Ovary (tissue), 7 donors: ENCODE measurements at regions not wholly inside any gene's neighbourhood (a gene's known extent, or its start where the extent isn't known, plus 50 kb on each side); places are given as distances from the start of the nearest gene placed in this dataset.
"Not testable (repeated sequence)": the region's sequence is repeated elsewhere in the genome, so short reads cannot be mapped to it uniquely, and the experiment has no call there.

Source experiments
- DNase-seq, 5 donors: peaks; one replicate each; pipeline ENCODE4 v3.0.0-alpha.2; 2019 to 2020
- H3K27ac ChIP-seq, 2 donors: fragments of 200-600 bp; one replicate each; pipeline versions ENCODE4 v1.5.1 to v1.8.0; 2019 to 2022
- H3K27me3 ChIP-seq: fragments of 200-600 bp; one replicate; pipeline ENCODE4 v1.8.0; 2022
- H3K36me3 ChIP-seq: fragments of 200-600 bp; sonication (generic); one replicate; pipeline ENCODE4 v1.5.1; 2019
- H3K4me1 ChIP-seq: one replicate; pipeline ENCODE4 v1.8.1; 2013; ENCODE audit warnings: mild to moderate bottlenecking, moderate library complexity; ENCODE audit not compliant: insufficient read depth
- H3K4me3 ChIP-seq: fragments of 200-600 bp; sonication (generic); one replicate; pipeline ENCODE4 v1.5.1; 2017
- H3K9me3 ChIP-seq, 2 donors: fragments of 200-600 bp in 1 of 2; sonication (generic) in 1 of 2; one replicate each; pipeline versions ENCODE4 v1.5.1 to v1.8.1; 2013 to 2019; ENCODE audit warnings: mild to moderate bottlenecking in 1 of 2, moderate library complexity in 1 of 2
- EP300 ChIP-seq: sonication (generic); formaldehyde crosslinking; IDR thresholded peaks from one replicate; pipeline ENCODE4 v1.6.1; 2017; ENCODE audit warnings: antibody characterized with exemption
- POLR2A ChIP-seq: fragments of 450-650 bp; IDR thresholded peaks from one replicate; pipeline ENCODE4 v1.6.1; 2017; ENCODE audit warnings: antibody characterized with exemption, mild to moderate bottlenecking, moderate library complexity
- WGBS, 3 donors: extraction: QIAGEN DNeasy Blood & Tissue Kit in 1 of 3; methylation state at CpG; one replicate each; pipeline versions ENCODE4 v1.1.5 to v1.1.7; 2013 to 2017; 5-methylcytosine and 5-hydroxymethylcytosine counted together
- intact Hi-C, 4 donors: fragments of 100-400 bp; cut with DNase I; formaldehyde crosslinking; loops; one replicate each; pipeline versions ENCODE4 v1.11.0 to v1.15.1; 2022 to 2023
- TF ChIP-seq, protein P1 (sequence below), 3 donors: fragments of 450-650 bp in 2 of 3; fragments of 200-600 bp in 1 of 3; IDR thresholded peaks; one replicate each; pipeline versions ENCODE4 v1.5.1 to v1.8.0; 2016 to 2022; ENCODE audit warnings: antibody characterized with exemption in 3 of 3, mild to moderate bottlenecking in 1 of 3
- donor health status: DM: no; HTN: no; CAD: no; lungs with moderate emphysema.
- donor health status: DM: no; HTN: no; CAD: no.
- donor health status: Bipolar disorder and iron deficiency.
- donor health status: DM: no; HTN: no; CAD: no.
- donor health status: DM: yes; HTN: yes; CAD: no.

DNA sequence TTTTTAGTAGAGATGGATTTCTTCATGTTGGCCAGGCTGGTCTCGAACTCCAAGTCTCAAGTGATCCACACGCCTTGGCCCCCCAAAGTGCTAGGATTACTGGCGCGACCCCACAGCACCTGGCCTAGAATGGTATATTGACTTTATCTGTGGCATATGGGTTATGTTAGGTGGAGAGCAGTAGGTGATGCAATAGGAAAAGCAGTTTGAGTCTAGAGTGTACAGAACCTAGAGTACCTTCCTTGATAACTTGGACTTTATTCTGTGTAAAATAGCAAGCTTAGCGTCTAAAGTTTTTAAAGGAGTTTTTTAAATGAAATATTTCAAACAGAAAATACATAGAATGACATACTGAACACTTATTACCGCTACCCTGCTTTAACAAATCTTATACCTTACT, 139.5 kb upstream of the XIST start:
- no peak for TF ChIP-seq EP300
- TF ChIP-seq, protein P1, sequence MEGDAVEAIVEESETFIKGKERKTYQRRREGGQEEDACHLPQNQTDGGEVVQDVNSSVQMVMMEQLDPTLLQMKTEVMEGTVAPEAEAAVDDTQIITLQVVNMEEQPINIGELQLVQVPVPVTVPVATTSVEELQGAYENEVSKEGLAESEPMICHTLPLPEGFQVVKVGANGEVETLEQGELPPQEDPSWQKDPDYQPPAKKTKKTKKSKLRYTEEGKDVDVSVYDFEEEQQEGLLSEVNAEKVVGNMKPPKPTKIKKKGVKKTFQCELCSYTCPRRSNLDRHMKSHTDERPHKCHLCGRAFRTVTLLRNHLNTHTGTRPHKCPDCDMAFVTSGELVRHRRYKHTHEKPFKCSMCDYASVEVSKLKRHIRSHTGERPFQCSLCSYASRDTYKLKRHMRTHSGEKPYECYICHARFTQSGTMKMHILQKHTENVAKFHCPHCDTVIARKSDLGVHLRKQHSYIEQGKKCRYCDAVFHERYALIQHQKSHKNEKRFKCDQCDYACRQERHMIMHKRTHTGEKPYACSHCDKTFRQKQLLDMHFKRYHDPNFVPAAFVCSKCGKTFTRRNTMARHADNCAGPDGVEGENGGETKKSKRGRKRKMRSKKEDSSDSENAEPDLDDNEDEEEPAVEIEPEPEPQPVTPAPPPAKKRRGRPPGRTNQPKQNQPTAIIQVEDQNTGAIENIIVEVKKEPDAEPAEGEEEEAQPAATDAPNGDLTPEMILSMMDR (IDR thresholded peaks at IDR 0.05) = no peak
- TF ChIP-seq POLR2A = no peak
- DNase-seq = no peak
- Histone ChIP-seq H3K4me1 (no peaks in the 10 kb centered on the region), H3K36me3 (no peaks in the 10 kb centered on the region), H3K27ac (no peak overlapping the region), H3K27me3 (no peaks in the 10 kb centered on the region), H3K9me3 (no peaks in the 10 kb centered on the region), H3K4me3 (no peak overlapping the region)
- whole genome bisulfite sequencing, 3 donors = 97 to 99% (median 99%) methylated on average over 6 of the region's 6 CpGs
- intact Hi-C loops = no loop called here

DNA sequence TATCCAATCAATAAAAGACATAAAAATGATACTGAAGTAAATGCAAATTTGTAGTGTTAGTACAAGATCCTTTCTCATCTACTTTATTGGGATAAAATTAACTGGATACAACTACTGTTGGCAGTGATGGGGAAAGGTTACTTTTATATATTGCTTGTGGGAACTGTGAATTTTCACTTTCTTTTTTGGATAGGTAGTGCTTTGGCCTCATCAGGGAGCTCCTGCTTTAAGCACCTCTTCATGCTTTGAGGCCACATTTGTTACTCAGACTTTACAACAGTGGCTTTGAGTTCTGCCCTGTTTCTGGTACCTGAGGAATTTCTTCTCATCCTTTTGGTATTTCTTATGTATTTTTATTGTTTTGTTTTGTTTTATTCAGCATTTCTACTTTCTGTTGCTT, 134.7 kb upstream of the XIST start:
- no peak for DNase-seq
- no peaks in the 10 kb centered on the region for H3K4me1 ChIP-seq
- H3K9me3 ChIP-seq = no peaks in the 10 kb centered on the region
- no peaks in the 10 kb centered on the region for H3K27me3 ChIP-seq
- H3K4me3 ChIP-seq = no peak overlapping the region
- no peak overlapping the region for H3K27ac ChIP-seq
- intact Hi-C loops = no loop called here
- no peak for TF ChIP-seq EP300
- TF ChIP-seq POLR2A = no peak
- TF ChIP-seq, protein P1 (IDR thresholded peaks at IDR 0.05) = no peak
- H3K36me3 ChIP-seq = no peaks in the 10 kb centered on the region

DNA sequence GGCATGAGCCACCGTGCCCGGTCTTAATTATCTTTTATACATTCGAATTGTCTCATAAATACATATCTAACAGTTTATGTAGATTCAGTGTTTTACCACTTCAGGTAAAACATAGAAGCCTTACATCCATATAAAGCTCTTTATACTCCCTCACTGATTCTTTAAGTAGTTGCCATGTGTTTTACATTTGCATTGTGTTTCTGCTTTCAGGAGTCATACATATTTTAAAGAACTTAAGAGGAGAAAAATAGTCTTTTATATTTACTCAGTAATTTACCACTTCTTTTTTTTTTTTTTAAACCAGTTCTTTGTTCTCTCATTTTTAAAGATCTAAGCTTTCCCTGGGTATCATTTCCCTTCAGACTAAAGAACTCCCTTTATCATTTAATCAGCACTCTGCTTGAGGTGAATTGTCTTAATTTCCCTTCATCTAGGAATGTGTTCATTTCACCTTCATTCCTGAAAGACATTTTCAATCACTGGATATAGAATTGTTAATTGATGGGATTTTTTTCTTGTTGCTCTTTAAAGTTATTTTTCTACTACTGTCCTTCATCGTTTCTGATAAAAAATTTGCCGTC, 127.1 kb upstream of the XIST start:
- intact Hi-C loops = no loop called here
- 66 to 72% (median 69%) methylated on average over 5 of the region's 5 CpGs for WGBS, 3 donors
- TF ChIP-seq EP300 (no peak), POLR2A (no peak)
- TF ChIP-seq, protein P1 (IDR thresholded peaks at IDR 0.05) = no peak
- H3K4me1 ChIP-seq = no peaks in the 10 kb centered on the region
- H3K27me3 ChIP-seq = no peaks in the 10 kb centered on the region
- H3K36me3 ChIP-seq = no peaks in the 10 kb centered on the region
- no peak overlapping the region for H3K27ac ChIP-seq
- H3K4me3 ChIP-seq = no peak overlapping the region
- no peaks in the 10 kb centered on the region for H3K9me3 ChIP-seq
- DNase-seq = no peak

DNA sequence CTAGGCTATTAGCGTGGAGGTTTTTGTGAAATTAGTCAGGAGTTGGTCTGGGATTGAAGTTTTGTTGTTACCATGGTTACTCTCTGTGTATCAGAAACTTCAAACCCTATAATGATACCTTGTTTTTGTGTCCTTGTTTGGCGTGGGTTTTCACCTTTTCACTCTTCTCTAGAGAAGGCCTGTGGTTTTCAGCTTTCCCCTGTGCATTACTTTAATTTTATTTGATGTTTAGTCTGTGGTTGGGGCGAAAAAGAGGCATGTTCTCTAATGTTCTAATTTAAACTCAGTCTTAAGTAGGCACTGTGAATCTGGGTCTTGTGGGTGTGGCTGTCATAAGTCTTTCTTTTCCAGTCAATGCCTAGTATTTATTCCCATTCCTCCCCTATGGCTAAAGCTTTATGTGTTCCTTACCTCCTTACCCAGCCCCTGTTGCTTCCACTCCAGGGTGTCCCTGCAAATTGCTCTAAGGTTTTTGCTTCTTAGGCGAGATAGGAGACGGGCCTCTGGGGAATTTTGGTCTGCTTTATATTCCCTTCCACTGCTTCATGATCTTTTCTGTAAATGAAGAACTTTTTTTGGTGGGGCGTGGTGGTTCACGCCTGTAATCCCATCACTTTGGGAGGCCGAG, 125.1 kb upstream of the XIST start:
- no peak for DNase-seq
- no peaks in the 10 kb centered on the region for H3K9me3 ChIP-seq
- intact Hi-C loops = no loop called here
- H3K27me3 ChIP-seq = no peaks in the 10 kb centered on the region
- no peaks in the 10 kb centered on the region for H3K4me1 ChIP-seq
- TF ChIP-seq POLR2A = no peak
- no peak for TF ChIP-seq EP300
- no peak overlapping the region for H3K4me3 ChIP-seq
- H3K27ac ChIP-seq = no peak overlapping the region
- 95 to 96% (median 95%) methylated on average over 8 of the region's 8 CpGs for WGBS, 3 donors
- H3K36me3 ChIP-seq = no peaks in the 10 kb centered on the region

DNA sequence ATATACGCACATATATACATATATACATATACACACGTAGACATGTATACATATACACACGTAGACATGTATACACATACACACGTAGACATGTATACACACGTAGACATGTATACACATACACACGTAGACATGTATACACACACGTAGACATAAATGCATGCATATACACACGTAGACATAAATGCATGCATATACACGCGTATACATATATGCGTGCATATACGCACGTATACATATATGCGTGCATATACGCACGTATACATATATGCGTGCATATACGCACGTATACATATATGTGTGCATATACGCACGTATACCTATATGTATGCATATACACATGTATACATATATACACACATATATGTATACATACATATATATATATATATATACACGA, 114.9 kb upstream of the XIST start:
- H3K9me3 ChIP-seq, H3K27ac ChIP-seq, DNase-seq, H3K4me3 ChIP-seq, H3K36me3 ChIP-seq, H3K27me3 ChIP-seq, intact Hi-C loops: not testable (repeated sequence)
- H3K4me1 ChIP-seq = peaks cover 11% of the 10 kb centered on the region
- 93 to 95% (median 94%) methylated on average over 22 of the region's 22 CpGs for WGBS, 3 donors
